ENCODE measurements at regions not wholly inside any gene's neighbourhood (a gene's known extent, or its start where the extent isn't known, plus 50 kb on each side); places are given as distances from the start of the nearest gene placed in this dataset.

DNA sequence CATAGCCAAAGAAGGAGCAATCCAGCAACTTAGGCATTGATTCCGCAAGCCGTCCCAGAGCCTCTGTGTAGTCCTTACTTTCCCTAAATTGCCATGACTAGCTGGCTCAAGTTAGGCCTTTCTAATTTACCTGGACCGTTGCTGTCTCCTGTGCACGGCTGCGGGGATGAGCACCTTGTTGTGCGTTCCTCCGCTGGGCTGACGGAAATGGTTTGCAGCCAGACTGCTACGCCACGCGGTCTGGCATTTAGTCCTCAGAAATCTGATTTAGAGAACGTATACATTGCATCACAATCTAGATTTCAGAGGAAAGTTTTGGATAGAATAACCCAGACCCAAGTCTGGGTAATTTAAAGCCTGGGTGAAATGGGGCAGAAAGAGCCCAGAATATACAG, 133.2 kb upstream of the ARHGAP5 start:
- no peak for DNase-seq (ENCODE audit: low read depth)

DNA sequence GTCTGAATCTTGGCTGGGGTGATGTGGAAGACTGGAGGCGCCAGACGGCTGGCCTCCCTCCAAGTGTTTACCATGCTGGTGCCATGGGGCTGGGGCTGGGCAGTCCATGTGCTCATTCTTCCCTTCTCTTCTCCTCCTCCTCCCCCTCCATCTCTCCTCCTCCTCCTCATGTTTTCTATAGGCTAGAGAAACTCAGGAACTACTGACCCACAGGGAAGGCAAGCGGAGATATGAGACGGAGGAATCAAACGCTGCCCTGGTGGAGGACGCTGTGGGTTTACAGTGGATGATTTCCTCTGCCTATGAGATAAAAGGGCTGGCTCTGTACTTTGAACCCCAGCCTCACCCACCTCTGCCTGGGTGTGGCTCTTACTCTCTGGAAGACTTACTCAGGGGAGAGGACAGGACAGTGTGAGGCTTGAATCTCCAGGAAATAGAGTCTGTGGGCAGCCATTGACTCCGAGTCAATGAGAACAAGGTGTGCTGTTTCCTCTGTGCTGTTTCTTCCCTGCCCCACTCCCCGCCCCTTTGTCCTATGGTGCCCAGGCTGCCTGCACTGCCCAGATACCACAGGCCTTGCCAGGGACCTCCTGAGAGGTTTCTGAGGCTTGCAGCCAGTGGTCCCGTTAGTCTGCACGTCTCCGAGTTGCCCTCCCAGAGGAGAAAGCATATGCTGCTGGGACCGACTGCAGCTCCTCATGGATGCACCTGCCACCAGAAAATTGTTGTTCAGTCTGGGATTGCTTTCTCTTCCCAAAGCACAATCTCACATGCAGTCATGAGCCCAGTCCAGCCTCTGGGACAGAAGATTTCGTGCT, 132.6 kb upstream of the ARHGAP5 start:
- DNase-seq (ENCODE audit: low read depth) = no peak

DNA sequence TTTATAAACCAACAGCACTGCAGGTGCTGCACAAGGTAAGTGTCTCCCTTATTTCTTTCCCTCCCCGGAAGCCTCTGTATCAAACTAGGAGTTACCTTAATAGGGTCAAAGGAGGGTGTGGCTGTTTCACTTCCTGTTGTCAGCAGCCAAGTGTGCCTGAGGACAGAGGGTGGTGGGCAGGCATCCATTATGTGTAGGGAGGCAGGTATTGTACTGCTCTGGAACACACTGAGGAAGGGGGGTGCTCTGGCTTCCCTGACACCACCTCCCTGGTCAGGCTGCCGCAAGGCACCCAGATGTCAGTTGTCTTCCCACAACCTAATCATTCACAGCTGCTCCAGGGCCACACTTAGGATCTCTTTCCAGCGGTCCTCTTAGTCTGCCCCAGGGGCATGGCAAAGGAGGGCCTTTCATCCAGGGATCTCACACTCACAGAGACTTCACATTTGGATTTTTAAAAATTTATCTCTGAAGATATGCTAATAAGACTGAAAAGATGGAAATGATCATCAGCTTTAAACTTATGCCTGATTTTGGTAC, 132.0 kb upstream of the ARHGAP5 start:
- DNase-seq (ENCODE audit: low read depth) = no peak

GRCh38 chr14:31945701-31946100, 131.4 kb upstream of the ARHGAP5 start:
- DNase-seq (ENCODE audit: low read depth) = no peak

DNA sequence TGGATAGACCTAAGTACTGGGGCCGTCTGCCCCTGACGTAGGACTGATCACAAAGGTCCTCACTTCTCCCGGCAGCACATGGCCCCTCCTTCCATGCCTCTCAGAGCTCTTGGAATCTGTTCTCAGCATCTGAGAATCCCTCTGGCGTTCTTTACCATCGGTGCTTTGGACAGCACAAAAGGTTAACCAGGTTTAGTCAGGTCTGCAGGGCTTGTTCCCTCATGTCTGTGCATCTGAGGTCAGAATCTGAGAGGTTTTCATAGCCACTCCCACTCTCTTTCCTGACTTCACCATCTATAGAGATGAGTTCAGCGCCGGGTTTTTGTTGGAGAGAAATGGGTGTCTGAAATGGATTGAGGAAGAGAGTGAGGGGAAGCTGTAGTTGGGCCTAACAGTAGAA, 130.0 kb upstream of the ARHGAP5 start:
- DNase-seq (ENCODE audit: low read depth) = no peak

- no peak for DNase-seq (ENCODE audit: low read depth)
Observed at GRCh38 chr14:31947680-31948595, 129.2 kb upstream of the ARHGAP5 start.

DNA sequence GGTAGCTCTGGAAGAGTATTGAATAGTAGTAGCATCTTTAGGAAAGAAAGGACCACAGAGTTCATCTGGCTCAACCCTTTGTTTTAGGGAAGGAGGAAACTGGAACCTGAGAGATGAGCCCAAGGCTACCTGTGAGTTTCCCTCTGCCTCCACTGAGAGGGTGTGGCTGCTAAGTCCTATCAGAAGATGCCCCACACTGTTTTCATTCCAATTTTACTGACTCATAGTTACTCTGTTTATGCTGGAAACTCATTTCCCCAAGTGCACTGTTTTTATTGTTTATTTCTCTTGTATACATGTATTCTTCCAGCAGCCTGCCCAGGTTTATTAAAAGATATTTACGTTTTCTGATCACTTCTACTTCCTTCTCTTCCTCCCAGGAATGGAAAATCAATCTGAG, 127.4 kb upstream of the ARHGAP5 start:
- DNase-seq (ENCODE audit: low read depth) = no peak

DNA sequence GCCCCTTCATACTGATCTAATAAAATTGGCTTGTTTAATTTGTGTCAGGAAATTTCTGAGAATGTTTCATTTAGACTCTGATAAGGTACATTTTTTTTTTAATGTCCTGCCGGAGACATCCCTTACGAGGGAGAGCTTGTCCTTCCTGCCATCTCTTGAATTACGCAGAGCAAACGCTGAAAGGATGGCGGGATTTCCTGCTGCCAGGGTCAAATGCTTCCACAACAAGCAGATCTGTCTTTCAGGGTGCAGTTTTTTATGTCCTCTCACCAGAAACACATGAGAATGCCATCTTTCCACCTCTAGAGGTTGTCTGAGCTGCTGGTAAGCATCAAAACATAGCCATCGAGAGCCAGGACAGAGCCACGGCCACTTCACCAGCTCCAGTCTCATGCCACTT, 126.8 kb upstream of the ARHGAP5 start:
- no peak for DNase-seq (ENCODE audit: low read depth)

- DNase-seq (ENCODE audit: low read depth) = no peak
Observed at GRCh38 chr14:31950764-31951637, 126.1 kb upstream of the ARHGAP5 start.

DNA sequence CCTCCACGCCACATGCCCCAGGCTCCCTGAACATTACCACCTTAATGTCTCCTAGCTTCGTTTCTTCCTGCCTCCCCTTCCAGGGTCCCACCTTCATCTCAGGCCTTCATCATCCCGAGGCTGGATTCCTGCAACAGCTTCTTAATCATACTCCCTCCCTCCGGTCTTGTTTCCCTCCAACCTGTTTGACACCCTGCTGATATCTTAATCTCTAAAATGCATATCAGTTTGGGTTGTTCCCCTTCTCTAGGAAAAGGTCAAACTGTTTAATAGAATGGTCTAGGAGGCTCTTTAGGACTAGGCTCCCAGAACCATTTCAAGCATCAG, 125.5 kb upstream of the ARHGAP5 start:
- DNase-seq (ENCODE audit: low read depth) = no peak

DNA sequence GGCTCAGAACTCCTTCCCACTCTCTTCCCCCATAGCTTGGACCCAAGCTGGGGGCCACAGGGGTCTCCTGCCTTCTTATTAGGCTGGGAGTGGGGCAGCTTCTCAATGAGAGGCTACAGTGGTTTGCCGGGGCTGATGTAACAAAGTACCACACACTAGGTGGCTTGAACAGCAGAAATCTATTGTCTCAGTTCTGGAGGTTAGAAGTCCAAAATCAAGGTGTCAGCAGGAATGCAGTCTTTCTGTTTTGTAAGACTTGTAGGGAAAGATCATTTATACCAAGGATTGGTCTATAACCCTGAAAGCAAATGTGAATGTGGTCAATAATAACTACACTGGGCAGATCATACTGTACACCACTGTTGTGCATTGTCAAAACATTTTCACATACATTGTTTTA, 124.5 kb upstream of the ARHGAP5 start:
- no peak for DNase-seq (ENCODE audit: low read depth)

DNA sequence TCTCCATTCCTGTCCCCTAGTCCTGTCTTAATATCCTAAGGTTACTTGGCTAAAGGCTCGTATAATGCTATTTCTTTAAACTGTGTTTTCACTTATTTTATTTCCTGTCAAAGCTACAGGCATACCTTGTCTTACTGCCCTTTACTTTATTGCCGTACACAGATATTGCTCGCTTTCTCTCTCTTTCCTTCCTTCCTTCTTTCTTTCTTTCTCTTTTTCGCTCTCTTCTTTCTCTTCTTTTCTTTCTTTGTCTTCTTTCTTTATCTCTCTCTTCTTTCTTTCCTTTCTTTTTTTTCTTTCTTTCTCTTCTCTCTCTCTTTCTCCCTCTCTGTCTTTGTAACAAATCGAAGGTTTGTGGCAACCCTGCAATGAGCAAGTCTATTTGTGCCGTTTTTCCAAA, 123.9 kb upstream of the ARHGAP5 start:
- no peak for DNase-seq (ENCODE audit: low read depth)

DNA sequence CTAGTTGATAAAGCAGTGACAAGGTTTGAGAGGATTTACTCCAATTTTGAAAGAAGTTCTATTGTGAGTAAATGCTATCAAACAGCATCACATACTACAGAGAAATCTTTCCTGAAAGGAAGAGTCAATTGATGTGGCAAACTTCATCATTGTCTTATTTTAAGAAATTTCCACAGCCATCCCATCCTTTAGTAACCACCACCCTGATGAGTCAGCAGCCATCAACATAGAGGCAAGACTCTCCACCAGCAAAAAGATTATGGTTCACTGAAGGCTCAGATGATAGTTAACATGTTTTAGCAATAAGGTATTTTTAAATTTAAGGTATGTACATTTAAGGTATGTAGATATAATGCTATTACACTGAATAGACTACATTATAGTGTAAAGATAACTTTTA, 122.1 kb upstream of the ARHGAP5 start:
- DNase-seq (ENCODE audit: low read depth) = no peak

DNA sequence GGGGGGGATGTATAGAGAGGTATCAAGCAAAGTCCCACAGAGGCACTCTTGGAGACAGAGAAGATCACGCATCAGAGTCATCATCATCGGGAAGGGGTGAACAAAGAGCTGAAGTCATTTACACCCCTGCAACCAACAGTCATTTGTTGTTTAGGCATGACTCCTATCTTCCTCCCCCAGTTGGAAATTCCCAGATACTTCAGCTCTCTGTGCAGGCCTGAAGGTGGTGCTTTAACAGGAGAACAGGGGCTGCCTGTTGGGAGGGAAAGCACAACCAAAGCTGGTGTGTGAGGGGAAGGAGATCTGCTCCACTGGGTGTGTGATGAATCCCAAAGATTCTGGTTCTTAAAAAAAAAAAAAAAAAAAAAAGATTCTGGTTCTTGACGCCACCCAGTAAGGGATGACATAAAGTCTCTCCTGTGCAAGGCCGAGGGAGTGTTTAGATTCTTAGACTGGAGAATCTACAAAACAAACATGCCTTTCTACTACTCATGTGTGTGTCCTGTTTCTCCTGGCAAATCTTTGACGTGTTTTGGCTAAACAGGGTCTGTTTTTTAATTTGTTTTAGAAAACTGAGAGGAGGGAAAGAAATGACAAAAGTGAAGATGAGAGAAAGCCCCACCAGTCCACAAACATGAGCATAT, 121.0 kb upstream of the ARHGAP5 start:
- DNase-seq (ENCODE audit: low read depth) = no peak

GRCh38 chr14:31957565-31957964, 119.5 kb upstream of the ARHGAP5 start:
- no peak for DNase-seq (ENCODE audit: low read depth)

DNA sequence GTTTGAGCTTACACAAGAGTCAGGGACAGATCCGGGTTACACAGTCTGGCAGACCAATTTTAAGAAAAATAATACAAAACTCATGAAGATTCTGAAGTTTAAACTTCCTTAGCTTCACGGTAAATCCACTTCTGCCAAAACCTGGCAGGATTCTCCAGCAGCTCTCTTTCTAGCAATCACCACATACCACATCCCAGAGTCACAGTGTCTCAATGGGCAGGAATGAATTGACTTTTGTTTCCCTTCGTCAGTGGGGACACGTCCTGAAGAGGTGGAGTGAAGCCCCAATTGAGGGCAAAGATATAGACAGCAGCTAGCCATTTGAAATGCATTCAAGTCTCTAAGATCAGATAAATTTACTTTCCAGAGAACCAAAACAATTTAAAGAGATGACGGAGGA, 117.1 kb upstream of the ARHGAP5 start:
- no peak for DNase-seq (ENCODE audit: low read depth)

GRCh38 chr14:31961896-31962295, 115.2 kb upstream of the ARHGAP5 start:
- no peak for DNase-seq (ENCODE audit: low read depth)

DNA sequence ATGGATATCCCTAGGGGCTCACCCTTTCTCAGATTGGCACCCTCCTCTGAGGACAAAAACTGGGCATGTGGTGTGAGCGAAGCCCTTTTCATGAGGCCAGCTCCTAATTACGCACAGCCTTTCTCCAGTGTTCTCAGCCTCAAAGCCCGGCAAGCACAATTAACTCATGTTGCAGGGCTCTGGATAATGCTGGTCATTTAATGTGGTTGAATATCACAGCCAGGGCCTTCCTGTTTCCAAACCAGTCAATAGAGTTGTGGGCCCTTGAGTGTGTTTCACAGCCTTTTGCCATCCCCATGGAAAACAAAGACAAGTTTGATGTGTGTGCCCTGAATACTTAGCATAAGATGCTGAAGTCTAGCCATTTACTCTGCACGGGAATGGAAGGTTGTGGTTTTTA, 114.2 kb upstream of the ARHGAP5 start:
- DNase-seq (ENCODE audit: low read depth) = no peak

GRCh38 chr14:31963587-31963986, 113.5 kb upstream of the ARHGAP5 start:
- DNase-seq (ENCODE audit: low read depth) = no peak

DNA sequence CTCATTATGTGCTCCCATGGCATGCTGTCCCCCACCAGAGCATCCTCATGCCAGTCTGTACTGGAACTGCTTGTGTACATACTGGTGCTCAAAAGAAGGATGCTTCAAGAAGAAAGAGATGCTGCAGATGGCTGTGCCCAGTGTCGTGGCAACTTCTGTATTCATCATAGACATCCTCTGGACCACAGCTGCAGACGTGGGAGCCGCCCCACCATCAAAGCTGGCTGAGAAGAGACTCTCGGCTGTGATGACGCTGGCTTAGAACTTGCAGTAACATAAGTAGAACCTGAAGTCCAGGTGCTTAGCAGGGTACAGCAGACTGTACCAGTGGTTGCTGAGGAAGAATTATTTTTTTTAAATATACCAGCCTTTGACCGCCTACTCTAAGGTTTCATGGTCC, 112.6 kb upstream of the ARHGAP5 start:
- no peak for DNase-seq (ENCODE audit: low read depth)

- no peak for DNase-seq (ENCODE audit: low read depth)
Observed at GRCh38 chr14:31965071-31965734, 111.9 kb upstream of the ARHGAP5 start.
